MCF 10A (cell line): ENCODE measurements at regions not wholly inside any gene's neighbourhood (a gene's known extent, or its start where the extent isn't known, plus 50 kb on each side); places are given as distances from the start of the nearest gene placed in this dataset.

Source experiments
- BruUV-seq: library from RNA; stranded (reverse); fragments of 400-500 nt; replicated peaks from 2 replicates; lab custom pipeline; 2021; lab: Mats Ljungman, UMichigan
- CTCF ChIA-PET: fragments of 300-600 bp; sonication (Branson Sonifier 250); formaldehyde crosslinking; extraction: SDS; loops from one replicate; lab custom pipeline; 2021; ENCODE audit warnings: antibody characterized with exemption, inconsistent platforms; lab: Yijun Ruan, JAX
- POLR2A ChIA-PET: fragments of 300-600, 350-650 bp; sonication (Branson Sonifier 250); formaldehyde crosslinking; extraction: SDS; loops from one replicate; lab custom pipeline; 2020; ENCODE audit warnings: antibody characterized with exemption, inconsistent platforms; lab: Yijun Ruan, JAX
- DNase-seq: peaks from one replicate; pipeline ENCODE4 v3.0.0-alpha.2; 2018; ENCODE audit not compliant: unreplicated experiment
- H3K27ac Mint-ChIP-seq: one replicate; pipeline ENCODE4 v1.8.0; 2022; ENCODE audit warnings: mild to moderate bottlenecking, low read depth, mixed read lengths; ENCODE audit not compliant: unreplicated experiment
- H3K27me3 Mint-ChIP-seq: one replicate; pipeline ENCODE4 v1.8.0; 2022; ENCODE audit warnings: mixed read lengths; ENCODE audit not compliant: insufficient read depth, unreplicated experiment
- H3K36me3 Mint-ChIP-seq: one replicate; pipeline ENCODE4 v1.8.0; 2022; ENCODE audit warnings: mild to moderate bottlenecking, moderate library complexity, mixed read lengths; ENCODE audit not compliant: insufficient read depth, unreplicated experiment
- H3K4me1 Mint-ChIP-seq: one replicate; pipeline ENCODE4 v1.8.0; 2022; ENCODE audit warnings: mixed read lengths; ENCODE audit not compliant: insufficient read depth, unreplicated experiment
- H3K4me3 Mint-ChIP-seq: one replicate; pipeline ENCODE4 v1.8.0; 2022; ENCODE audit warnings: mild to moderate bottlenecking, moderate library complexity, mixed read lengths; ENCODE audit not compliant: unreplicated experiment
- H3K9me3 Mint-ChIP-seq: one replicate; pipeline ENCODE4 v1.8.0; 2022; ENCODE audit warnings: mixed read lengths; ENCODE audit not compliant: unreplicated experiment
- CTCF ChIP-seq: fragments of 200-600 bp; IDR thresholded peaks from one replicate; pipeline ENCODE4 v1.8.0; 2022; ENCODE audit warnings: antibody characterized with exemption, mild to moderate bottlenecking; ENCODE audit not compliant: unreplicated experiment
- intact Hi-C: fragments of 100-400 bp; cut with micrococcal nuclease; formaldehyde crosslinking; loops from 2 replicates; pipeline ENCODE4 v1.14.1; 2022

GRCh38 chr16:52652033-52652432 lies 105.1 kb upstream of the TOX3 start:
- ChIA-PET POLR2A (no interaction called here), CTCF (no interaction called here)
- Mint-ChIP-seq H3K36me3 (no peaks in the 10 kb centered on the region), H3K4me1 (no peaks in the 10 kb centered on the region), H3K4me3 (no peak overlapping the region), H3K27ac (no peak overlapping the region), H3K27me3 (no peaks in the 10 kb centered on the region), H3K9me3 (peaks cover 11% of the 10 kb centered on the region)
- TF ChIP-seq CTCF, result no peak
- intact Hi-C loops, result no loop called here
- BruUV-seq, result no TSS peak
- DNase-seq, result no peak

- ChIA-PET POLR2A (no interaction called here), CTCF (no interaction called here)
- TF ChIP-seq CTCF, result no peak
- no TSS peak for BruUV-seq
- Mint-ChIP-seq H3K27me3 (no peaks in the 10 kb centered on the region), H3K36me3 (no peaks in the 10 kb centered on the region), H3K27ac (no peak overlapping the region), H3K9me3 (peaks cover 11% of the 10 kb centered on the region), H3K4me1 (no peaks in the 10 kb centered on the region), H3K4me3 (no peak overlapping the region)
- DNase-seq, result no peak
- intact Hi-C loops, result no loop called here
Measured at GRCh38 chr16:52650789-52651188, 103.8 kb upstream of the TOX3 start.

- Mint-ChIP-seq H3K27ac (no peak overlapping the region), H3K9me3 (peaks cover 11% of the 10 kb centered on the region), H3K4me3 (no peak overlapping the region), H3K4me1 (no peaks in the 10 kb centered on the region), H3K27me3 (no peaks in the 10 kb centered on the region), H3K36me3 (no peaks in the 10 kb centered on the region)
- intact Hi-C loops, result no loop called here
- no peak for DNase-seq
- ChIA-PET POLR2A (no interaction called here), CTCF (no interaction called here)
- TF ChIP-seq CTCF, result no peak
- no TSS peak for BruUV-seq
Measured at GRCh38 chr16:52650318-52650717, 103.4 kb upstream of the TOX3 start.

GRCh38 chr16:52649870-52650269 lies 102.9 kb upstream of the TOX3 start:
- BruUV-seq, result no TSS peak
- Mint-ChIP-seq H3K9me3 (peaks cover 11% of the 10 kb centered on the region), H3K36me3 (no peaks in the 10 kb centered on the region), H3K4me1 (no peaks in the 10 kb centered on the region), H3K27ac (no peak overlapping the region), H3K4me3 (no peak overlapping the region), H3K27me3 (no peaks in the 10 kb centered on the region)
- DNase-seq, result no peak
- TF ChIP-seq CTCF, result no peak
- intact Hi-C loops, result no loop called here
- ChIA-PET CTCF (no interaction called here), POLR2A (no interaction called here)
